ENCODE measurements at regions not wholly inside any gene's neighbourhood (a gene's known extent, or its start where the extent isn't known, plus 50 kb on each side); places are given as distances from the start of the nearest gene placed in this dataset.
A peak's percentile ranks its signal among the peaks of the same experiment; 100 is the strongest.

DNA sequence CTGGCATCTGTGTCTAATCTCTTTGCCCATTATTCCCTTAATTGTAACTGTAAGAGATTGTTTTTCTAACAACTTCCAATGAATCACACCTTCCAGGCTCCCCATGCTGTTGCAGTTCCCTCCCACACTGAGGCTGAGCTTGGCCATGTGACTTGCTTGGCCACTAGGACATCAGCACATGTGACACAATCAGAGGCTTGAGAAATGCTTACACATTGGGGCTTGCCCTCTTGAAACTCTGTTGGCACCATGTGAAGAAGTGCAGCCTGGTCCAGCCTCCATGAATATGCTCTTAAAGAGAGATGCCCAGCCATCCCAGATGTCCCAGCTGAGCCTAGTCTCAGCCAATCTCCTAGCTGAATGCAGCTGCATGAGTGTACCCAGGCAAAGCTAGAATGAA is 326.8 kb upstream of the SOX2 start (continued):
- TF ChIP-seq EZH2 (IDR thresholded peaks at IDR 0.05; ENCODE audit: low read depth, unreplicated experiment) = no peak
- no peak for TF ChIP-seq EZH2phosphoT487 (IDR thresholded peaks at IDR 0.05; ENCODE audit: unreplicated experiment)
- no peak for TF ChIP-seq POLR2AphosphoS5 (IDR thresholded peaks at IDR 0.05; ENCODE audit: low read depth)

DNA sequence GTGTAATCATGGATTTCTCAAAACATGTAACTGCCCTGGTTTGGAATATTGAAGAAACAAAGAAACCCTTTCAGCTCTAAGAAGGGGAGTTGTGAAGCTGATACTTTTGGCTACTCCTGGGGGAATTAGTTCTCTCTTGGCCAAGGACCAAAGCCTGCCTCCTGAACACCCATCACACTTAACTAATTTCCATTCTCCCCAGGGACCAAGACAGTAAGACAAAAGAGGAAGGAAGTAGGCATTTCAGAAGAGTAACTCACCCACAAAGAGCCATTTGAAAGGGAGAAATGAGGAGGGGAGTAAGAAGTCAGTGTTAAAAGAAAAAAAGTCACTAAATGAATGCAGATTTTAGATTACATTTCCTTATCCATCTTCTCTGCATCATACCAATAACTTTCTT is 328.0 kb upstream of the SOX2 start:
- no peaks in the 10 kb centered on the region for H3K9me3 Mint-ChIP-seq
- peak overlapping the region; percentile 65 for H3K27ac Mint-ChIP-seq
- H3F3A ChIP-seq (replicated peaks; ENCODE audit: low read depth) = no peaks in the 10 kb centered on the region
- H3K4me2 ChIP-seq = peak overlapping the region; percentile 36
- no peaks in the 10 kb centered on the region for H3K79me2 ChIP-seq (replicated peaks; ENCODE audit: insufficient read depth)
- TF ChIP-seq ZNF331 (CRISPR knock-in tag; IDR thresholded peaks at IDR 0.05; ENCODE audit: low read depth) (no peak), POLR2AphosphoS5 (IDR thresholded peaks at IDR 0.05; ENCODE audit: low read depth) (no peak), CREB1 (CRISPR knock-in tag; IDR thresholded peaks at IDR 0.05; ENCODE audit: low read depth) (no peak), NANOG (IDR thresholded peaks at IDR 0.05; ENCODE audit: borderline replicate concordance) (peak; percentile 75)
- TF ChIP-seq, protein P1, sequence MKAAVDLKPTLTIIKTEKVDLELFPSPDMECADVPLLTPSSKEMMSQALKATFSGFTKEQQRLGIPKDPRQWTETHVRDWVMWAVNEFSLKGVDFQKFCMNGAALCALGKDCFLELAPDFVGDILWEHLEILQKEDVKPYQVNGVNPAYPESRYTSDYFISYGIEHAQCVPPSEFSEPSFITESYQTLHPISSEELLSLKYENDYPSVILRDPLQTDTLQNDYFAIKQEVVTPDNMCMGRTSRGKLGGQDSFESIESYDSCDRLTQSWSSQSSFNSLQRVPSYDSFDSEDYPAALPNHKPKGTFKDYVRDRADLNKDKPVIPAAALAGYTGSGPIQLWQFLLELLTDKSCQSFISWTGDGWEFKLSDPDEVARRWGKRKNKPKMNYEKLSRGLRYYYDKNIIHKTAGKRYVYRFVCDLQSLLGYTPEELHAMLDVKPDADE (IDR thresholded peaks at IDR 0.05) = peak; percentile 44; the same call in 1 of the 2 replicates
- TF ChIP-seq, protein P2, sequence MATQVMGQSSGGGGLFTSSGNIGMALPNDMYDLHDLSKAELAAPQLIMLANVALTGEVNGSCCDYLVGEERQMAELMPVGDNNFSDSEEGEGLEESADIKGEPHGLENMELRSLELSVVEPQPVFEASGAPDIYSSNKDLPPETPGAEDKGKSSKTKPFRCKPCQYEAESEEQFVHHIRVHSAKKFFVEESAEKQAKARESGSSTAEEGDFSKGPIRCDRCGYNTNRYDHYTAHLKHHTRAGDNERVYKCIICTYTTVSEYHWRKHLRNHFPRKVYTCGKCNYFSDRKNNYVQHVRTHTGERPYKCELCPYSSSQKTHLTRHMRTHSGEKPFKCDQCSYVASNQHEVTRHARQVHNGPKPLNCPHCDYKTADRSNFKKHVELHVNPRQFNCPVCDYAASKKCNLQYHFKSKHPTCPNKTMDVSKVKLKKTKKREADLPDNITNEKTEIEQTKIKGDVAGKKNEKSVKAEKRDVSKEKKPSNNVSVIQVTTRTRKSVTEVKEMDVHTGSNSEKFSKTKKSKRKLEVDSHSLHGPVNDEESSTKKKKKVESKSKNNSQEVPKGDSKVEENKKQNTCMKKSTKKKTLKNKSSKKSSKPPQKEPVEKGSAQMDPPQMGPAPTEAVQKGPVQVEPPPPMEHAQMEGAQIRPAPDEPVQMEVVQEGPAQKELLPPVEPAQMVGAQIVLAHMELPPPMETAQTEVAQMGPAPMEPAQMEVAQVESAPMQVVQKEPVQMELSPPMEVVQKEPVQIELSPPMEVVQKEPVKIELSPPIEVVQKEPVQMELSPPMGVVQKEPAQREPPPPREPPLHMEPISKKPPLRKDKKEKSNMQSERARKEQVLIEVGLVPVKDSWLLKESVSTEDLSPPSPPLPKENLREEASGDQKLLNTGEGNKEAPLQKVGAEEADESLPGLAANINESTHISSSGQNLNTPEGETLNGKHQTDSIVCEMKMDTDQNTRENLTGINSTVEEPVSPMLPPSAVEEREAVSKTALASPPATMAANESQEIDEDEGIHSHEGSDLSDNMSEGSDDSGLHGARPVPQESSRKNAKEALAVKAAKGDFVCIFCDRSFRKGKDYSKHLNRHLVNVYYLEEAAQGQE (IDR thresholded peaks at IDR 0.05; ENCODE audit: unreplicated experiment) = no peak
- TF ChIP-seq, protein P3, sequence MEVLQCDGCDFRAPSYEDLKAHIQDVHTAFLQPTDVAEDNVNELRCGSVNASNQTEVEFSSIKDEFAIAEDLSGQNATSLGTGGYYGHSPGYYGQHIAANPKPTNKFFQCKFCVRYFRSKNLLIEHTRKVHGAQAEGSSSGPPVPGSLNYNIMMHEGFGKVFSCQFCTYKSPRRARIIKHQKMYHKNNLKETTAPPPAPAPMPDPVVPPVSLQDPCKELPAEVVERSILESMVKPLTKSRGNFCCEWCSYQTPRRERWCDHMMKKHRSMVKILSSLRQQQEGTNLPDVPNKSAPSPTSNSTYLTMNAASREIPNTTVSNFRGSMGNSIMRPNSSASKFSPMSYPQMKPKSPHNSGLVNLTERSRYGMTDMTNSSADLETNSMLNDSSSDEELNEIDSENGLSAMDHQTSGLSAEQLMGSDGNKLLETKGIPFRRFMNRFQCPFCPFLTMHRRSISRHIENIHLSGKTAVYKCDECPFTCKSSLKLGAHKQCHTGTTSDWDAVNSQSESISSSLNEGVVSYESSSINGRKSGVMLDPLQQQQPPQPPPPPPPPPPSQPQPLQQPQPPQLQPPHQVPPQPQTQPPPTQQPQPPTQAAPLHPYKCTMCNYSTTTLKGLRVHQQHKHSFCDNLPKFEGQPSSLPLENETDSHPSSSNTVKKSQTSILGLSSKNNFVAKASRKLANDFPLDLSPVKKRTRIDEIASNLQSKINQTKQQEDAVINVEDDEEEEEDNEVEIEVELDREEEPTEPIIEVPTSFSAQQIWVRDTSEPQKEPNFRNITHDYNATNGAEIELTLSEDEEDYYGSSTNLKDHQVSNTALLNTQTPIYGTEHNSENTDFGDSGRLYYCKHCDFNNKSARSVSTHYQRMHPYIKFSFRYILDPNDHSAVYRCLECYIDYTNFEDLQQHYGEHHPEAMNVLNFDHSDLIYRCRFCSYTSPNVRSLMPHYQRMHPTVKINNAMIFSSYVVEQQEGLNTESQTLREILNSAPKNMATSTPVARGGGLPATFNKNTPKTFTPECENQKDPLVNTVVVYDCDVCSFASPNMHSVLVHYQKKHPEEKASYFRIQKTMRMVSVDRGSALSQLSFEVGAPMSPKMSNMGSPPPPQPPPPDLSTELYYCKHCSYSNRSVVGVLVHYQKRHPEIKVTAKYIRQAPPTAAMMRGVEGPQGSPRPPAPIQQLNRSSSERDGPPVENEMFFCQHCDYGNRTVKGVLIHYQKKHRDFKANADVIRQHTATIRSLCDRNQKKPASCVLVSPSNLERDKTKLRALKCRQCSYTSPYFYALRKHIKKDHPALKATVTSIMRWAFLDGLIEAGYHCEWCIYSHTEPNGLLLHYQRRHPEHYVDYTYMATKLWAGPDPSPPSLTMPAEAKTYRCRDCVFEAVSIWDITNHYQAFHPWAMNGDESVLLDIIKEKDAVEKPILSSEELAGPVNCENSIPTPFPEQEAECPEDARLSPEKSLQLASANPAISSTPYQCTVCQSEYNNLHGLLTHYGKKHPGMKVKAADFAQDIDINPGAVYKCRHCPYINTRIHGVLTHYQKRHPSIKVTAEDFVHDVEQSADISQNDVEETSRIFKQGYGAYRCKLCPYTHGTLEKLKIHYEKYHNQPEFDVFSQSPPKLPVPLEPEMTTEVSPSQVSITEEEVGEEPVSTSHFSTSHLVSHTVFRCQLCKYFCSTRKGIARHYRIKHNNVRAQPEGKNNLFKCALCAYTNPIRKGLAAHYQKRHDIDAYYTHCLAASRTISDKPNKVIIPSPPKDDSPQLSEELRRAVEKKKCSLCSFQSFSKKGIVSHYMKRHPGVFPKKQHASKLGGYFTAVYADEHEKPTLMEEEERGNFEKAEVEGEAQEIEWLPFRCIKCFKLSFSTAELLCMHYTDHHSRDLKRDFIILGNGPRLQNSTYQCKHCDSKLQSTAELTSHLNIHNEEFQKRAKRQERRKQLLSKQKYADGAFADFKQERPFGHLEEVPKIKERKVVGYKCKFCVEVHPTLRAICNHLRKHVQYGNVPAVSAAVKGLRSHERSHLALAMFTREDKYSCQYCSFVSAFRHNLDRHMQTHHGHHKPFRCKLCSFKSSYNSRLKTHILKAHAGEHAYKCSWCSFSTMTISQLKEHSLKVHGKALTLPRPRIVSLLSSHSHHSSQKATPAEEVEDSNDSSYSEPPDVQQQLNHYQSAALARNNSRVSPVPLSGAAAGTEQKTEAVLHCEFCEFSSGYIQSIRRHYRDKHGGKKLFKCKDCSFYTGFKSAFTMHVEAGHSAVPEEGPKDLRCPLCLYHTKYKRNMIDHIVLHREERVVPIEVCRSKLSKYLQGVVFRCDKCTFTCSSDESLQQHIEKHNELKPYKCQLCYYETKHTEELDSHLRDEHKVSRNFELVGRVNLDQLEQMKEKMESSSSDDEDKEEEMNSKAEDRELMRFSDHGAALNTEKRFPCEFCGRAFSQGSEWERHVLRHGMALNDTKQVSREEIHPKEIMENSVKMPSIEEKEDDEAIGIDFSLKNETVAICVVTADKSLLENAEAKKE (CRISPR knock-in tag; IDR thresholded peaks at IDR 0.05) = peak; percentile 99
- H3K4me1 Mint-ChIP-seq = peaks cover 30% of the 10 kb centered on the region
- no peaks in the 10 kb centered on the region for H3K9me2 ChIP-seq (ENCODE audit: insufficient read depth)
- H3K4me1 ChIP-seq (ENCODE audit: insufficient read depth) = peaks cover 21% of the 10 kb centered on the region
- no peaks in the 10 kb centered on the region for H3K36me3 ChIP-seq (ENCODE audit: insufficient read depth)
- H3K36me3 Mint-ChIP-seq (ENCODE audit: low read depth) = no peaks in the 10 kb centered on the region; the same call in 2 of the 3 replicates
- H3K27ac ChIP-seq (ENCODE audit: low read depth) = peak overlapping the region; percentile 10; the same call in 1 of the 2 replicates
- no peak overlapping the region for H3K4me3 Mint-ChIP-seq
- H4K20me1 ChIP-seq (replicated peaks; ENCODE audit: insufficient read depth) = no peaks in the 10 kb centered on the region
- H3K4me3 ChIP-seq = 0 out of 2 replicates have a peak overlapping the region, but pooled peaks have one; percentile 0
- H3K27me3 ChIP-seq (ENCODE audit: insufficient read depth) = no peaks in the 10 kb centered on the region
- no peak overlapping the region for H2AFZ ChIP-seq
- DNase-seq (ENCODE audit: low spot score) (peak; percentile 31), ATAC-seq (peak; percentile 92)
- peaks cover 3% of the 10 kb centered on the region for H3K27me3 Mint-ChIP-seq (ENCODE audit: insufficient read depth, low read depth, poor library complexity)

Data from GM23338 (cell line).